ENCODE measurements at regions not wholly inside any gene's neighbourhood (a gene's known extent, or its start where the extent isn't known, plus 50 kb on each side); places are given as distances from the start of the nearest gene placed in this dataset.
"Not testable (repeated sequence)": the region's sequence is repeated elsewhere in the genome, so short reads cannot be mapped to it uniquely, and the experiment has no call there.

DNA sequence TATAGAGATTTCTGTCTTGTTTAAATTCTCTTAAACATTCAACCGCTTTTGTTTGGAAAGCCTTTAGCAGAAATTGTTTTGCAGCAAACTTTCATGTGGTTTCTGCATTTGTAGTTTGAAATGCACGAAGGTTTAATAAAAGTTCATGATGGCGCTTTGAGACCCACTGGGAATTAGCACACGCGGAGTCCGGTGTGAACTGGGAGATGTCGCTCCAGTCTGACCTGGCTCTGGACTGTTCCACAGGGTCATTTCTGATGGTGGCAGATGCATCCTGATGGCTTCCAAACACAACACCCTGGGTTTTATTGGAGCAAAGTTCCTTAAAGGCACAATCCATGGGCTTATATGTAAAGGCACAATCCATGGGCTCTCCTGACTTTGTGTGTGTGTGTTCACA, 78.1 kb upstream of the MTHFD1L start:
- TF ChIP-seq ARNT (IDR thresholded peaks at IDR 0.05) (no peak), ZNF384 (IDR thresholded peaks at IDR 0.05) (no peak), SUZ12 (IDR thresholded peaks at IDR 0.05) (no peak), FOXA1 (IDR thresholded peaks at IDR 0.05) (no peak), FOXM1 (IDR thresholded peaks at IDR 0.05; ENCODE audit: borderline replicate concordance) (no peak), NFRKB (IDR thresholded peaks at IDR 0.05) (no peak), CTBP1 (IDR thresholded peaks at IDR 0.05; ENCODE audit: borderline replicate concordance) (no peak), SP1 (IDR thresholded peaks at IDR 0.05) (no peak), FOXK2 (IDR thresholded peaks at IDR 0.05) (no peak), TARDBP (IDR thresholded peaks at IDR 0.05) (no peak)
- TF ChIP-seq, protein P1, sequence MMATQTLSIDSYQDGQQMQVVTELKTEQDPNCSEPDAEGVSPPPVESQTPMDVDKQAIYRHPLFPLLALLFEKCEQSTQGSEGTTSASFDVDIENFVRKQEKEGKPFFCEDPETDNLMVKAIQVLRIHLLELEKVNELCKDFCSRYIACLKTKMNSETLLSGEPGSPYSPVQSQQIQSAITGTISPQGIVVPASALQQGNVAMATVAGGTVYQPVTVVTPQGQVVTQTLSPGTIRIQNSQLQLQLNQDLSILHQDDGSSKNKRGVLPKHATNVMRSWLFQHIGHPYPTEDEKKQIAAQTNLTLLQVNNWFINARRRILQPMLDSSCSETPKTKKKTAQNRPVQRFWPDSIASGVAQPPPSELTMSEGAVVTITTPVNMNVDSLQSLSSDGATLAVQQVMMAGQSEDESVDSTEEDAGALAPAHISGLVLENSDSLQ (IDR thresholded peaks at IDR 0.05): no peak
- POLR2A ChIA-PET: no interaction called here
- no peak for DNase-seq (ENCODE audit: extremely low spot score)
- CTCF ChIA-PET: no interaction called here

DNA sequence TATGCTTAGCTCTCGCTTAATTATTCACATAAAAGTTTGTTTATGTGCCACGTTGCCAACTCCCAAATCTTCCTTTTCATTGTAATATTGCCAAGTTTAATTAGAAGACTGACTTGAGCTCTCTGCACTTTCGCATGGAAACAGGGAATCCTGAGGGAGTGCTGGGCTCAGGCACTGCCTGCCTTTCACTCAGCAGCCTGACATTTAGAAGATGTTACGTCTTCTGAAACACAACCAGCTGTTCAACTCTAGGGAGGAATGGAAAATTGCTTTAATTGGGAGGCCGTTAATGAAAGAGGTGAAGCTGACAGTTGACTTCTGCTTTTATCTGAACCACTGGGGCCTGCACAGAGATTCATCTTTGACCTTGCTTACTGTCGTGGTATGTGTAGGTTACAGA, 77.4 kb upstream of the MTHFD1L start:
- DNase-seq (ENCODE audit: extremely low spot score): no peak
- ChIA-PET POLR2A (no interaction called here), CTCF (interaction anchor here (0.5 kb wide), 1 partner anchor 19 kb away, joined by 5 read pairs; no protein-coding TSS in a partner anchor)
- TF ChIP-seq TARDBP (IDR thresholded peaks at IDR 0.05) (no peak), ARNT (IDR thresholded peaks at IDR 0.05) (no peak), ZNF384 (IDR thresholded peaks at IDR 0.05) (no peak)

DNA sequence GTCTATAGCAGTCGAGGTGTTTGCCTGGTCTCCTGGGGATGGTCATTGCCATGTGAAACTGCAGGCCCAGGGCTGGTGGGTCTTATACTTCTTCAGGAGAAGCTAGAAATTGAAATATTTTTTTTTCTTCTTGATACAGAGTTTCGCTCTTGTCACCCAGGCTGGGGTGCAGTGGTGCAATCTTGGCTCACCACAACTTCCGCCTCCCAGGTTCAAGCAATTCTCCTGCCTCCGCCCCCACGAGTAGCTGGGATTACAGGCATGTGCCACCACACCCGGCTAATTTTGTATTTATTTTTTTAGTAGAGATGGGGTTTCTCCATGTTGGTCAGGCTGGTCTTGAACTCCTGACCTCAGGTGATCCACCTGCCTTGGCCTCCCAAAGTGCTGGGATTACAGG, 75.6 kb upstream of the MTHFD1L start:
- POLR2A ChIA-PET, CTCF ChIA-PET: not testable (repeated sequence)

DNA sequence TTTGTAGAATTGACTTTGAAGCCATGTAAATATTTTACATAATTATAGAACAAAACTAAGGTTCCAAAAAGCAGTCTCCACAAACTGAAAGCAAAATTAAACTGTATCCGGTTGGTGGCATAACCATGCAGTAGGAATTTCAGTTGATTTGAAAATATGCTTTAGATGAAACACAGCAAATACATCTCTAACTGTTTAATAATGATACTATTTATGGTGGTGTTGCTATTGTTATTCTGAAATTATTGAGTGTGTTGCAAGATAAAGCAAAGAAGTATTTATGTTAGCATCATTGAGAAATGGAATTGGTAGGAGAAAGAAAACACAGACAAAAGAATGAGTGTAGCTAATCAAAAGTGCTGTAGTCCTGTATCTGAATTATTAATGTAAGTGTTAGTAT, 73.8 kb upstream of the MTHFD1L start:
- POLR2A ChIA-PET: no interaction called here
- no peak for DNase-seq (ENCODE audit: extremely low spot score)
- CTCF ChIA-PET: no interaction called here
- no peak for TF ChIP-seq L3MBTL2 (conservative IDR thresholded peaks at IDR 0.05)
- TF ChIP-seq CTBP1 (IDR thresholded peaks at IDR 0.05; ENCODE audit: borderline replicate concordance): no peak
- TF ChIP-seq HDGF (IDR thresholded peaks at IDR 0.05; ENCODE audit: borderline replicate concordance): no peak
- no peak for TF ChIP-seq ARNT (IDR thresholded peaks at IDR 0.05)
- TF ChIP-seq SUZ12 (IDR thresholded peaks at IDR 0.05): no peak
- TF ChIP-seq FOXK2 (IDR thresholded peaks at IDR 0.05): no peak
- TF ChIP-seq BHLHE40 (IDR thresholded peaks at IDR 0.05; ENCODE audit: borderline replicate concordance): no peak
- TF ChIP-seq SP1 (IDR thresholded peaks at IDR 0.05): no peak
- no peak for TF ChIP-seq FOXA1 (IDR thresholded peaks at IDR 0.05)
- no peak for TF ChIP-seq ELF4 (IDR thresholded peaks at IDR 0.05)
- TF ChIP-seq ZNF384 (IDR thresholded peaks at IDR 0.05): no peak
- no peak for TF ChIP-seq FOXM1 (IDR thresholded peaks at IDR 0.05; ENCODE audit: borderline replicate concordance)
- no peak for TF ChIP-seq LEF1 (IDR thresholded peaks at IDR 0.05; ENCODE audit: borderline replicate concordance)
- no peak for TF ChIP-seq TARDBP (IDR thresholded peaks at IDR 0.05)
- TF ChIP-seq, protein P1 (IDR thresholded peaks at IDR 0.05): no peak

More for the DNA sequence above, 75.6 kb upstream of the MTHFD1L start:
- not testable (repeated sequence) for DNase-seq (ENCODE audit: extremely low spot score)

DNA sequence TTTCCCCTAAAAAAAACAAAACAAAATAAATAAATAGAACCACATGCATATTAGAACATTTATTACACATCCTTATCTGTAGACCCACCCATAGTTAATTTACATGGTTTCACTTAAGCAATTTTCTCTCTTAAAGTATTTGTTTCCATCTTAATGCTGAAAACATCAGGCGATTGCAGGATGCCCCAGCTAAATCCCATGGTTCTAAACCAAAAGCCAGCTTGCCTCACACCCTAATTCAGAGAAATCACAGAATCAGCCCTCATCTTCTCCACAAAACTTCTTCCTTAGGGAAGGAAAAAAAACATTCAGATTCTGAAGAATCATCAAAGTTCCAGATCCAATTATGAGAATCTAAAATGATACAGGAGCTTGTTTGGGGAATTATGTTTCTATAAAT, 67.6 kb upstream of the MTHFD1L start:
- TF ChIP-seq ARNT (IDR thresholded peaks at IDR 0.05) (no peak), CTBP1 (IDR thresholded peaks at IDR 0.05; ENCODE audit: borderline replicate concordance) (no peak), HDGF (IDR thresholded peaks at IDR 0.05; ENCODE audit: borderline replicate concordance) (no peak), ELF4 (IDR thresholded peaks at IDR 0.05) (no peak), NFRKB (IDR thresholded peaks at IDR 0.05) (no peak), SUZ12 (IDR thresholded peaks at IDR 0.05) (no peak), FOXM1 (IDR thresholded peaks at IDR 0.05; ENCODE audit: borderline replicate concordance) (no peak), LEF1 (IDR thresholded peaks at IDR 0.05; ENCODE audit: borderline replicate concordance) (no peak), ZNF384 (IDR thresholded peaks at IDR 0.05) (no peak), FOXK2 (IDR thresholded peaks at IDR 0.05) (no peak), BHLHE40 (IDR thresholded peaks at IDR 0.05; ENCODE audit: borderline replicate concordance) (no peak), FOXA1 (IDR thresholded peaks at IDR 0.05) (no peak), TARDBP (IDR thresholded peaks at IDR 0.05) (no peak), L3MBTL2 (conservative IDR thresholded peaks at IDR 0.05) (no peak)
- TF ChIP-seq, protein P1 (IDR thresholded peaks at IDR 0.05): no peak
- POLR2A ChIA-PET: no interaction called here
- no peak for DNase-seq (ENCODE audit: extremely low spot score)
- CTCF ChIA-PET: interaction anchor here (1.4 kb wide), 1 partner anchor 18 kb away, joined by 4 read pairs; no protein-coding TSS in a partner anchor

DNA sequence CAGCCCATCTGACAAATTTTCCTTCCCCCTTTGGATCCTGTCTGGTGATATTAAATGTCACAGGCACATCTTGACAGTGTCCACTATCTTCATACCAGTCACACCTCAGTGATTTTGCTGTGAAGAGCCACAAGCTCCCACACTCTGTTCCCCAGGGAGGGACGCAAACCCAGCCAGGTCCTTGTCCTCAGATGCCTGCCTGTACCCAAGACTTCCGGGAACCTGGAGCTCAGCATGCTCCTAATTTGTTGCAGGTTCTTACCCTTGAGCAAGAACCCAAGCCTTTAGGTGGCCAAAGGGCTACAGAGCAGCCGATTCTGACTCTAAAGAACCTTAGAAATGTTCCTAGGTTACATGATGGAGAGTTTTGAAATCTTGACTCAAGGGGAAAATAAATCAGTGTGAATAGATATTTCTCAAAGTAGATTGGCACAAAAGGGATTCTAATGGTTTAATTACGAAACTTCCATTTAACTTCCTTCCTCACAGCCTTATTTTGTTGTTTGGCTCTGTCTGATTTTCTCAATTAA, 66.2 kb upstream of the MTHFD1L start:
- ChIA-PET POLR2A (no interaction called here), CTCF (interaction anchor here (1.4 kb wide), 1 partner anchor 16 kb away, joined by 4 read pairs; no protein-coding TSS in a partner anchor)
- DNase-seq (ENCODE audit: extremely low spot score): no peak
- no peak for TF ChIP-seq HDGF (IDR thresholded peaks at IDR 0.05; ENCODE audit: borderline replicate concordance)
- TF ChIP-seq, protein P1 (IDR thresholded peaks at IDR 0.05): no peak
- no peak for TF ChIP-seq LEF1 (IDR thresholded peaks at IDR 0.05; ENCODE audit: borderline replicate concordance)
- no peak for TF ChIP-seq FOXK2 (IDR thresholded peaks at IDR 0.05)
- TF ChIP-seq NFRKB (IDR thresholded peaks at IDR 0.05): no peak
- no peak for TF ChIP-seq SUZ12 (IDR thresholded peaks at IDR 0.05)
- TF ChIP-seq BHLHE40 (IDR thresholded peaks at IDR 0.05; ENCODE audit: borderline replicate concordance): no peak
- TF ChIP-seq TARDBP (IDR thresholded peaks at IDR 0.05): no peak
- no peak for TF ChIP-seq FOXA1 (IDR thresholded peaks at IDR 0.05)
- no peak for TF ChIP-seq CTBP1 (IDR thresholded peaks at IDR 0.05; ENCODE audit: borderline replicate concordance)
- TF ChIP-seq SP1 (IDR thresholded peaks at IDR 0.05): no peak
- no peak for TF ChIP-seq ARNT (IDR thresholded peaks at IDR 0.05)
- TF ChIP-seq FOXM1 (IDR thresholded peaks at IDR 0.05; ENCODE audit: borderline replicate concordance): no peak
- no peak for TF ChIP-seq ZNF384 (IDR thresholded peaks at IDR 0.05)
- no peak for TF ChIP-seq L3MBTL2 (conservative IDR thresholded peaks at IDR 0.05)
- no peak for TF ChIP-seq ELF4 (IDR thresholded peaks at IDR 0.05)
